CD4-positive, alpha-beta T cell treated with Interleukin-21 for 1 hour (primary cell): ENCODE measurements at regions not wholly inside any gene's neighbourhood (a gene's known extent, or its start where the extent isn't known, plus 50 kb on each side); places are given as distances from the start of the nearest gene placed in this dataset.

Experiments
- DNase-seq: peaks from one replicate; pipeline ENCODE4 v3.0.0-alpha.2; 2020

GRCh38 chr9:89725271-89725670, 120.5 kb downstream of the GADD45G start:
- DNase-seq, result no peak

GRCh38 chr9:89729954-89730530, 125.2 kb downstream of the GADD45G start:
- no peak for DNase-seq

GRCh38 chr9:89730715-89731114, 125.9 kb downstream of the GADD45G start:
- no peak for DNase-seq

- no peak for DNase-seq
These were observed 126.7 kb downstream of the GADD45G start for GRCh38 chr9:89731262-89732182.

- no peak for DNase-seq
These were observed 127.6 kb downstream of the GADD45G start for GRCh38 chr9:89732295-89732938.

- no peak for DNase-seq
These were observed 128.1 kb downstream of the GADD45G start for GRCh38 chr9:89732939-89733324.

- DNase-seq, result no peak
These were observed 129.8 kb downstream of the GADD45G start for GRCh38 chr9:89734600-89735041.

- DNase-seq, result no peak
These were observed 133.5 kb downstream of the GADD45G start for GRCh38 chr9:89738137-89738932.

GRCh38 chr9:89739511-89739910, 134.7 kb downstream of the GADD45G start:
- DNase-seq, result no peak

- DNase-seq, result no peak
These were observed 135.1 kb downstream of the GADD45G start for GRCh38 chr9:89739916-89740315.

- DNase-seq, result peak; percentile 40
These were observed 135.9 kb downstream of the GADD45G start for GRCh38 chr9:89740722-89741121.

GRCh38 chr9:89742660-89743059, 137.8 kb downstream of the GADD45G start:
- no peak for DNase-seq

GRCh38 chr9:89743216-89743572, 138.4 kb downstream of the GADD45G start:
- no peak for DNase-seq

GRCh38 chr9:89743573-89744254, 138.9 kb downstream of the GADD45G start:
- peak; percentile 70 for DNase-seq

GRCh38 chr9:89744255-89744648, 139.4 kb downstream of the GADD45G start:
- DNase-seq, result no peak

- no peak for DNase-seq
These were observed 139.9 kb downstream of the GADD45G start for GRCh38 chr9:89744730-89745129.

GRCh38 chr9:89745601-89746376, 141.0 kb downstream of the GADD45G start:
- DNase-seq, result no peak

GRCh38 chr9:89746385-89747116, 141.7 kb downstream of the GADD45G start:
- DNase-seq, result no peak

GRCh38 chr9:89747596-89747995, 142.8 kb downstream of the GADD45G start:
- no peak for DNase-seq

- DNase-seq, result no peak
These were observed 143.3 kb downstream of the GADD45G start for GRCh38 chr9:89748021-89748670.
